GM18517 (cell line): ENCODE measurements at regions not wholly inside any gene's neighbourhood (a gene's known extent, or its start where the extent isn't known, plus 50 kb on each side); places are given as distances from the start of the nearest gene placed in this dataset.

Source experiments
- ATAC-seq: cut with Tn5 transposase; IDR thresholded peaks from one replicate; pipeline ENCODE4 v1.9.1; 2021; ENCODE audit warnings: mild to moderate bottlenecking, moderate library complexity; ENCODE audit not compliant: unreplicated experiment

DNA sequence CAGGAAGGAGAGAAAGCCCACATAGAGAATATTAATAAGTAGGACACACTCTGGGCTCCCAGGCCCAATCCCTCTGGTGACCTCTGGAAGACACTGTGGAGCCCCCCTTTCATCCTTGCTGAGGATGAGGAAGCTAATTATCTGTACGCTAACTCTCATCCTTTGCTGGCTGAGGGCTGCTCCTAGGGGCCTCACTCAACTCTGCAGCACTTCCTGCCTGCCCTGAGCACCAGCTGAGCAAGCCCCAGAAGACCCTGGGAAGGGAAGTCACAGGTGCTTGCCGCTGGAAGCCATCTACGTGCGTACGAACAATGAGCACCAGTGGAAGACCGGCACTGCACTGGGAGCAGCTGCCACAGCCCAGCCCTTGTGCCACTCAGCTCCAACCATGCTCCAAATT, 145.8 kb upstream of the CDH5 start:
- no peak for ATAC-seq

DNA sequence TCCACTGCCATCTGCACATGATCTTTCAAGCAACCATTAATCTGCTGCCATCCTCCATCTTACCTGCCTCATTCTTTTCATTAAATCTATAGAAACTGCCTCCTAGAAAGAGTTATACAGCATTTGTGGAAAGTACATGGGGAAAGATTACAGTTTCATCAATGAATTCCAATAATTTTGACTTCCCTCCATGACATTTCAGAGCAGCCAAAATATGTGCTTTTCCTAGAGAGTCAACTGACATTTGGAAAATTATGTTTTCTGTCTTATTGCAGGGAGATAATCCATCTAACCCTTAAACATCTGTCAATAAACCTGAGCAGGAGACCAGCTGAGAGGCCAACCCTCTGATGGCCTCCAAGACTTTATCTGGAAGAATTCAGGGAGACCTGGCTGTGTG, 147.0 kb upstream of the CDH5 start:
- ATAC-seq: no peak

GRCh38 chr16:66212428-66212827, 154.1 kb upstream of the CDH5 start:
- no peak for ATAC-seq

DNA sequence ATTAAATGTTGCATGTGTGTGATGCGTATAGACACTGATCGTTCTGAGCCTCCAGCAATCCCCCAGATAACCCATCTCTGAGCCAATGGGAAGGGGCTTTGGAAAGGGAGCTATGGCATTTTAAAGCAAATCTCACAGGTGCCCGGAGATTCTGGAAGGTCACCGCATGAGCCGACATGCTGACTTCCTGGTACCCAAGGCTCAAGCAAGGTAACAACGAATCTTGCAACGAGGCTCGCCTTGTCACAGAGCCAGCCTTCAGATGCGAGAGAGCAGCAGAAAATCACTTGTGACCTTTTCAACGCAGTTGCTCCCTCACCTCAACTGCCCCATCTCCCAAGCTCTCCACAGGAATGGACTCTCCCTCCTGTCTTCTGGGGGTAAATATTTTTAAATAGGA, 154.8 kb upstream of the CDH5 start:
- ATAC-seq: no peak

DNA sequence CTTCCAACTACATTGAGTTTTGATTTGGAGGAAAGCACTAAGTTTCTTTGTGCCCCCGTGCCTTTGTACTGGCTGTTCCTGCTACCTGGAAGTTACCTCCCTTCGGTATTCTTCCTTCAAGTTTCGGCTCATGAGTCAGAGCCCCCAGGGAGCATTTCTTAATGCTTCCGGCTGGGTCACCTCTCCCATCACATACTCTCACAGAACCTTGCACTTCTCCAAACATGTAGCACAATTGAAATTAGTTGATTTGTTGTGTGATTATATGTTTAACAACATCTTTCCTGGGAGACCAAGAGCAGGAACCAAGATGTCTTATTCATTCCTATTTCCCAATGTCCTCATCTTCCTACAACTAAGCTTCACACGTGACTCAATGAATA, 158.6 kb upstream of the CDH5 start:
- no peak for ATAC-seq

- ATAC-seq: no peak
Observed at GRCh38 chr16:66207139-66207882, 159.2 kb upstream of the CDH5 start.

DNA sequence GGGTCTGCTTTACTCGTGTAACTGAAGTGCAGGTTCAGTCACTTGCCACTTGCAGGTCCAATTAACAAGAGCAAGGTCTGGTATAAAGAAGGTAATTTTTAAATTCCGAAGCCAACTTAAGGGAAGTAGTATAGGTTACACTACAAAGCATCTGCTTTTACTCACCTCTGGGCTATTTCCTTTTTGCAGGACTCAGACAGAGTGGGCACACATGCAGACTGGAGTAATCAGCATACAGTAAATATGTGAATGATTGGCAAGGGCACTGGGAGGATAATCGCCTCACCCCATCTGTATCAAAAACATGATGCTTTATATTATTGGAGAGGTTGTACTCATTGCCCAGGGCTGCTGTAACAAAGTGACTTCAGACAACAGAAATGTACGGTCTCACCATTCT, 160.1 kb upstream of the CDH5 start:
- ATAC-seq: no peak

DNA sequence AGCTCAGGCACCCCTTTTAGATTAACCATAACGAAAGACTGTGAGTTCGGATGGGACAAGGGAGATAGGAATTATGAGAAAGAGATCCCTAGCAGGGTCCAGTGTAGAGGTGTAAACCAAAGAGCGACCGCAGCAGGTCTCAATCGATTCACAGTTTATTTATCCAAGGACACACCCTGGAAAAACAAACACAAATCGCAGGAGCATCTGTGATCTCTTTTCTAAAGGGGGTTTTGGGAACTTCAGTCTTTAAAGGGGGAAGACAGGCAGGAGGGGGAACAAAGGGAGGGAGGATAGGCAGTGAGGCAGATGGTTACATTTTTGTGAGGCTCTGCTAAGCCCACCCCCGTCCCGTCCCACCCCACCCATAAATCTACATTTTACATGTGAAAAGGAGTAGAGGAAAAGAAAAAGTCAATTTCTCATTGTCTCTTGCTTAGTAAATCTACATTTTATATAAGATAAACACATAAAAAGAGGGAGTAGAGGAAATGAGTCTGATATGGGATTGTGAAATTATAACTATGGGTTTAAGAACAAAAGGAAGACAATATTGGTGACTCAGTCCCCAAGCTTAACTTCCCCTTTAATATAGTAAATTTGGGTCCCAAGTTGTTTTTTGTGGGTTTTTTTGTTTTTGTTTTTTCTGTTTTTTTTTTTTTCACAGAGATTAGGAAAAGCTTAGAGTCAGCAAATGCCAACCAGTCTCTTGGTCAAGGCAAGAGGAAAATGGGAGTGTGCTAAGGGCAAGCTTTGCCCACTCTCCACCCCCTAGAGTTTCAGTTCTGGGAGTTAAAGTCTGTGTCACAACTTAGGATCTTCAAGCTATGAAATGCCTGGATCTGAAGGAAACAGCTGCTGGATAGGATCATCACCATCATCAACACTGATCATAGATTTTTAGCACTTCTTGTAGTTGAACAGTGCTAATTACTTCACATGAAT, 160.9 kb upstream of the CDH5 start:
- no peak for ATAC-seq

DNA sequence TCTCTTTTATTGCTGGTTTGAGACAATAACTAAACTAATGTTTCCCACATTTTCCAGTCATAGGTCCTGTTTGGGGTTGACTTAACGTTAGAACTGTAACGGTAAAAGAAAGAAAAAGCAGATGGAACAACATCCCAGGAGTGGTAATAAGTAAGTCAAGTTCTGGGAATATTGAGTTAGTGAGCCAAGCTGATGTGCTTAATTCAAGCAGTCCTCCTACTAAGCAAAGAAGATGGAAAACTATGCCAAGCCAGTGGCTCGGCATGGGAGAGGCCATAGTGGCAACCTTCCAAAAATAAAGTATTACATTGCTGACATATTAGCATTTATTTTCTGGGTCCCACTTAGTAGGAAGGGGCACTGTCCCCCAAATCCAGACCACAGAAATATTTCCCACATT, 161.7 kb upstream of the CDH5 start:
- ATAC-seq: no peak

GRCh38 chr16:66203476-66203875, 163.0 kb upstream of the CDH5 start:
- ATAC-seq: no peak

DNA sequence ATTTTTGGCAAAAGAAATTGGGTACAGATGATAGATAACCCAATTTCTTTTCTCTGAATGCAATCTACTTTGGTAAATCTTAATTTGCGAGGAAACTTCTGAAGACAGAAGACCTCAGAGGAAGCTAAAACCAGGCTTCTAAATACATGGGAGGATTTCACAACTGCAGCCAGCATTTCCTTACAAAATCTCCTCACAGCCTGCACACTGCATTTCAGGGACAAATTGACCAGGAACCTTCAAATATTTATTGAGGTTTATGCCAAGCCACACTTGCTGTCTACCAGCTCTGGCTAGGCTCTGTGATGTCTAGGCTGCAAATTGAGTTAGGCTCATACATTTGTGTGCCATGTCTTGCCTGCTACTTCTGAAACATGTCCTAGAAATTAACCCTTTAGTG, 167.3 kb upstream of the CDH5 start:
- ATAC-seq: no peak

- no peak for ATAC-seq
Observed at GRCh38 chr16:66198641-66199040, 167.8 kb upstream of the CDH5 start.

- no peak for ATAC-seq
Observed at GRCh38 chr16:66197668-66198278, 168.7 kb upstream of the CDH5 start.

- no peak for ATAC-seq
Observed at GRCh38 chr16:66196770-66197169, 169.7 kb upstream of the CDH5 start.

DNA sequence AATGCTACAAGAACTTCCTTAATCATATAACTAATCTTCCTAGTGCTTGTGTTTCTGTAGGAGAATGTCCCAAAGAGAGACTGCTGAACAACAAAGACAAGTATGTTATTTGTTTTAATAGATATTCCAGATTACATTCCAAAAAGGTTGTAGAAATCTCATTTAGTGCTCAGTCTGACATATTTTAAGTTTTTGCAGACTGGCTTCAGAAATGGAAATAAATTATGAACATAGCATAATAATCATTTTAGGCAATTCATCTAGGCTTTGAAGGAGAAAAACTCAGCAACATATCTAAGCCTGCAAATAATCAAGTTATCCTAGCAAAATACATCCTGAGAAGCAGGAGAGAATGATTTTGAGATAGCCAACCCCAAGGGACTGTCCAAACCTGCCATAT, 171.6 kb upstream of the CDH5 start:
- no peak for ATAC-seq

DNA sequence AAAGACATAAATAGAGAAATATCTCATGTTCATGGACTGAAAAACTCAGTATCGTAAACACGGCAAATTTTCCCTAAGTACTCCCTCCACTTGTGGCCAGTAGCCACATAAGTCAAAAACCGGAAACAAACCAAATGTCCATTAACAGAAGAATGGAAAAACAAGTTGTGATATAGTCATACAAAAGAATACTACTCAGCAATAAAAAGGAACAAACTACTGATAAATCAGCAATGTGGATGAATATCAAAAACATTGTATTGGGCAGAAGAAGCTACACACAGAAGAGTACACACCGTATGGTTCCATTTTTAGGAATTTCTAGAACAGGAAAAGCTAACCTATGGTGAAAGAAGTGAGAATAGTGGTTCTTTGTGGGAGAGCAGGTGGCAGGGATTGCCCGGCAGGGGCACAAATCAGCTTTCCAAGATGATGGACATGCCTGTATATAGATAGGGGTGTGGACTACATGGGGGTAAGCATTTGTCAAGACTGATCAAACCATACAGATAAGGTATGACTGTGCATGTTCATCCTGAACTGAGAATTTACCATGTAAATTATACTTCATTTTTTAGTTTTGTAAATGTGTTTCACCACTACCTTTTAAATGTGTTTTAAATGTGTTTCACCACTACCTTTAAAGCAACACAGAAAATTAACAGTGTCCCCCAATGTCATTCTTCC, 172.8 kb upstream of the CDH5 start:
- no peak for ATAC-seq

DNA sequence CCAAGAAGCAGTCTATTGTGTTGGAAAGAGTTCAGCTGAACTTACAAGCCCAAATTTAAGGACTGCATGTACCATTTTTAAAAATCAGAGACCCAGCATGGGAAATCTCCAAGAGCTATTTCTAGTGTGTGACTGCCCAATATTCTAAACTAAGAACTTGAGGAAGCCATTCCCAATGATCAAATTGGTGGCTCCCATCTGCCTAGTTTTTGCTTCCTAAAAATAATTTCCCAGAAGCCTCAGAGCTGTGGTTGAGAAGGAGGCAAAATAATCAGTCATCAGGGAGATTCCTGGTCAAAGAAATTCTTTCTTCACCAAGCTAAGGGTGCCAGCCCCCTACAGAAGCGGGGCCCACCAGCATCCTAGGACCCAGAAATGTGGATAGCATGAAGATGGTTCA, 176.1 kb upstream of the CDH5 start:
- ATAC-seq: no peak

DNA sequence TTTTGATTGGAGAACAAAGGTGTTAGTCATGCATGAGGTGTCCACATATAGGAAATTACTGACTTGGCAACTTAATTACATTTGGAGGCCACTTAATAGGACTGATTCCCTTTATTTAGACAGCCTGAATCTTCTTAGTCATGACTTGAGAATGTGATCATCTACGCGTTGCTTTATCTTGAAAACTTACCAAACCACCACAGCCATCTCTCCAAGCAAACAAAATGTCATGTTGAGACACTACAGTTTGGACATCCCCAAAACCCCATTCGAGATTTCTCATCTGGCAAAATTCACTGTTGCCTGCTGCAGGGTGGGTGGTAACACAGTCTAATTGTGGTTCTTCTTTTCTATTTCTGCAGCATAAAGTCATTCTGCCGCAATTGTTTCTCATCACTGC, 176.5 kb upstream of the CDH5 start:
- no peak for ATAC-seq

DNA sequence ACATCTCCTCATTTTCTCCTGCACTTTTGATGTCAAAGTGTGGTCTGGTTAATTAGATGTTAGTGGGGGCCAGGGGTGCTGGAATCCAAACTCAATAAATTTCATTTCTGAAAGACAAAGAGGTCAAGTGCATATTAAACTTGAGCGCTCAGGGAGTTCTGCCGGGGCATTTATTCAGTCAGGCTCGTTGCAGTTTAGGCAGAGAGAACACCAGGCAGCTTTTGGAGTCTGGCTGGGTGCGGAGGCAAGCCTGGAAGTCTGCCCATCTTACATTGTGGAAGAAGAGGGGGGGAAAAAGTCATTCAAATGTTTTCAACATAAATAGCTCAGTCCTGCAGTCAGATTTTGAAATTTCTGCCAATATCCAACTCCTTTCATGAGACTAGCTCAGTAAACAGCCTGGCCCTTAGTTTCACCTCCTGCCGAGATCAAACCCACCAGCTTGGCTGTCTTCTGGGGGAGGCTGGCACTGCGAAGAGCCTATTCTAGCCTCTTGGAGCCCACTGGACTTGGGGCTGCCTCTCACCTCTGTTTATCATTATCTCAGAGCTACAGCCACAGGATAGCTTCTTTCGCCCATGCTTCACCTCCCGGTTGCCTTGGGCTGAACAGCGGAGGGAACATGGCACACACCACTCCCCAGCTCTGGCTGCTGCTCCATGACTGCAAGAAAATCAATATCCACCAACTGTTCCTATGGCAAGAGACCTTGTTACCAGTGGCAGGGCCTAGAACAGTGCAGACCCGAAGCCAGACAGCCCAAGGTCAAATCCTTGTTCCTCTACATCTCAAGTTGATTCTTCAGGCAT, 177.4 kb upstream of the CDH5 start:
- ATAC-seq: no peak

DNA sequence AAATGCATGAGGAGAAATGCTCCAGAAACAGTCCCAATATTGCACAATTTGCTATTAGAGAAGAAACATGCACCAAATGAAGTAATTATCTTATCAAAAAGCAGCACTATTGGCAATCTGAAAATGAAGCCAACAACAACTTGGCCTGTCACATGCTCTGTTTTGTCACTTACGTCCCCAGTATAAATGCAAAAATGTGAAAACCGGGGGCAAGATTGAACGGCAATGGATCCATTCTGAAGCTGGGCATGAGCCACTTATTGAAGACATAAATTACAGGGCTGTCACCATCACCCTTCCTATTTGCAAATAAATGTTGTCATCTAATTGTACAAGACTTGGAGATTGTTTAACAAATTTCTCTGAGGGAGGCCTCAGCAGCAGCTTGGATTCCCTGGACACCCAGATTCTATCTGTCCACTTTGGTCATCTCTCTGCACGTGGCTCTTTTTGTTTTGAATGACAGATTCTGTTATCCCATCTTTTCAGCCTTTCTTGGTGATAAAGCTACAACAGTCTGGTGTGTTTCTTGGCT, 180.2 kb upstream of the CDH5 start:
- ATAC-seq: no peak
